GM21390 (cell line): ENCODE measurements at regions not wholly inside any gene's neighbourhood (a gene's known extent, or its start where the extent isn't known, plus 50 kb on each side); places are given as distances from the start of the nearest gene placed in this dataset.

Experiments used
- ATAC-seq: cut with Tn5 transposase; IDR thresholded peaks from one replicate; pipeline ENCODE4 v1.9.1; 2021; ENCODE audit not compliant: unreplicated experiment

DNA sequence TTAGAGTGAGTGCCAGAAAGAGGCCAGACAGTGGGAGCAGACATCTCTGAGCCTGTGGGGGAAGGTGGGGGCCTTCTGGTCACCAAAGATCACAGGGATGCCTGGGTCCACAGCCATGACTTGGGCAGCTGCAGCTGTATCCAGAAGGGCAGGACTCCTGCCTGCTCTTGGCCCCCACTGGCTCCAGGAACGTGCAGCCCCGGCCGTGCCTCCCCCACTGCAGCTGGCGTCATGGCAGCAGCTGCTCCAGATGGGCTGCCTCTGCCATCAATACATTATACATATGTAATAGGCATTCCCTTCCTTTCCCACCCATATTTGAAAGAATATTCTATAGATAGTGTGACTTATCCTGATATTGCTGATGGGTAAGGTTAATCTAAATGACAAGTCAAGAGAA is 195.5 kb upstream of the SNX19 start:
- no peak for ATAC-seq

DNA sequence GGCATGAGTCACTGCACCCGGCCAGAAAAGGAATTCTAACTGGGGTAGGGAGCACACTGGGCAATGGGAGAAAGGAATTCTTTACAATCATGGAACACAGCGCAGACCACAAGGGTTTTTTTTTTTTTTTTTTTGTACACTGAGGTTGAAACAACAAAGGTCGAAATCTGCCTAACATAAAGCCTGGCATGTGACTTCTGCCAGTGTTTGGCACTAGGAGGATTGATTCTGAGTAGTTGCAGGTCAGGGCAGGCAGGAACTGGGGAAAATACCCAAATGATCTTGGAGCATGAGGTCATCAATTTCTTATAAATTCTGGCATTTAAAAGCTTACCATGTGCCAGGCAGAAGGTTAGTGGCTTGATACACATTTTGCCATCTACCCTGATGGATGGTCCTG is 202.0 kb upstream of the SNX19 start:
- no peak for ATAC-seq

DNA sequence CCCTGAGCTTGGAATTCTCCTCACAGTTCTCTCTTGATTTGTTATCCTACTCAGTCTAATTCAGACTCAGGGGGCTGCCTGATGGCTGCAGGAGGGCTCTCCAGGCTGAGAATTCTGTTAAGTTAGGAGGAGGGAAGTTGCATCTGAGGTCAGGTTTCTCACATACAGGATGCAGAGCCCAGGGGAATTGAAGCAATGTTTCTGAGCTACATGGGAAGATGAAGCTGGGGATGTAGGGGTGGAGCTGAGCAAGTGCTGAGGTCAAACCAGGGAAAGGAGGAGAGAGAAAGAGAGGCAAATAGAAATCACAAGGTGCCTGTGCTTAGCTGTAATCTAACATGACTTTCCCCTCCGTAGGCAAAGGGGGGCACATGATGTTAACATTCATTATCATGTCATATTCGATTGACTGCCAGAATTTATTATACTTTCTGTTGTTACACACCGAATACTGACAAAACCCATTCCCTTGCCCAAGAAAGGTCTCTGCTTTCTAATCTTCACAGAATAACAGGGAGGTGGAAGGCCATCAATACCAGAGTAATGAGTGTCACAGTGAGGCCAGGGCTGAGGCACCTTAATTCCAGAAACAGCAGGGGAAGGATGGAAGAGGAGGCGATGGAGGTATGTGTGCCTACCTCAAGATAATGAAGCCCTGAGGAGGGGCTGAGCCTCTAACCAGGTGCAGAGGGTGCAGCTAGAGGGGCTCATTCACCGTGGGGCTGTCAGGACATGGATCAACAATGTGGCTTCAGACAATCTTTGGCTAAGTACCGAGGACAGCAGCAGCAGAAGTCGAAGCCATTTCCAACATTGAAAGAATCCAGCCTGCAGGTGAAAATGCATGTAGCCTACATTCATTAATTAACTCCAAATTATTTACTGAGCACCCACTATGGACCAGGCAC is 205.4 kb upstream of the SNX19 start:
- no peak for ATAC-seq

DNA sequence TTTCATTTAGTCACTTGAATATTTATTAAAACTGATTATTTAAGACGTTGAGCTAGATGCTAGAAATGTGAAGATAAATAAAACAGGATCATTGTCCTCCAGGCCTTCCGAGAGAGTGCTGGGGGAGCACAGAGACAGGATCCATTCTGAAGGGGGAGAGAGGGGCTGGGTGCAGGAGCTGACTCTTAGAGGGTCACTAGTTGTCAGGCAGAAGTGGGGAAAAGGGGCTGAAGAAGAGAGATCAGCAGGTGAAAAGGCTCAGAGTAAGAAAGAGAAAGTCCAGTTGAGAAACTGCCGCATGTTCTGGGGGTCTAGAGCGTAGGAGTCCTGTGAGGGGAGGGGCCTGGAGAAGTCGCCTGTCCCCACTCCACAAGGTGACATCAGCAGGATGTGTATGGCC is 206.2 kb upstream of the SNX19 start:
- no peak for ATAC-seq

DNA sequence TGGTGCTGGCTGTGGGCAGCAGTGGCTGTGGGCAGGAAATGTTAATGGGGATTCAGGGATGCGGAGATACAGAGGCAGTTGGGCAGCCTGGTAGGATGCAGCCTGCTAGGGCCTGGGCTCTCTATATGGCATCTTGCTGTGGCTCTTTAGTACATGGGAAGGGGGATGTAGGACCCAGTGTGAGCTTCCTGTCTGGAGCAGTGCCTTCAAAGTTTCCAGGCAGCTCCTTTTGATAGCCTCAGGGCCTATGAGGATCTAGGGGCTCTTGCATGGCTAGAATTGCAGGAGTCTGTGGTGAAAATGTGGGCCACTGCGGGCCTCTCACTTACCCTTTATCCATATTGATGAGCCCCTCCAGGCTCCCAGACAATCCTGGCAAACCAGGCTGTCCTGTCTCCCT is 213.2 kb upstream of the SNX19 start:
- ATAC-seq: no peak

DNA sequence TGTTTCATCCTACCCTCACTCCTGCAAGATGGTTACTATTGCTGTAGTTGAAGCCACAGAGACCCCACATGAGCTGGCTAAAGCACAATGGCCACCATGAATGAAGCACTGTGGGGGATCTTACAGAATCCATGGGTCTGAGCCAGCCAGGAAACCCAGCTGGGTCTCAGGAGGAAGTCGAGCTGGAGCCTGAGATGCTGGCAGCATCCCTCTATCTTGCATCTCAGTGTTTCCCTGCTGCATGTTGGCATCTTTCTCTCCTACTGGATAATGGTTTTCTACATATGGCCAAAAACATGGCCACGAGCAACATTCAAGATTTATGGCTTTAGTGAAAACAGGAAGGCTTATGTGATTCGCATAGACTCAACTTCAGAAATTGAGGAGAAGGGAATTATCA is 219.3 kb upstream of the SNX19 start:
- ATAC-seq: no peak

DNA sequence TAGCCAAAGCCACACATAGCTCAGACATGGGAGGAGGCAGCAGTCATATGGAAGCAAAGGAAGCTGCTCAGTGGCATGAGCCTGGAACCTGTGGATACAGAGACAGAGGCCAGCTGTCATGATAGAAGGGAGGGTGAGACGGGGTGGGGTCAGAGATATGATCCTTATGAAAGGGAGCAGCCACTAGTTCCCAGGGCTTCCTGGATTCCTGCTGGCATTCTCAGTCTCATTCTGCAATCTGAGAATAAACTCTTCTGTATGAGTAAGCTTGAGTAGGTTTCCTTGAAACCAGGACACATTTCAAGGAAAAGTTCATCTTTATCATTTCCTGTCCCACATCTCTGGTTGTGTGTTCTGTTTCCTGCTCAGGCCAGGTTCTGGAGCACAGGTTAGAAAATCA is 220.2 kb upstream of the SNX19 start:
- ATAC-seq: no peak

DNA sequence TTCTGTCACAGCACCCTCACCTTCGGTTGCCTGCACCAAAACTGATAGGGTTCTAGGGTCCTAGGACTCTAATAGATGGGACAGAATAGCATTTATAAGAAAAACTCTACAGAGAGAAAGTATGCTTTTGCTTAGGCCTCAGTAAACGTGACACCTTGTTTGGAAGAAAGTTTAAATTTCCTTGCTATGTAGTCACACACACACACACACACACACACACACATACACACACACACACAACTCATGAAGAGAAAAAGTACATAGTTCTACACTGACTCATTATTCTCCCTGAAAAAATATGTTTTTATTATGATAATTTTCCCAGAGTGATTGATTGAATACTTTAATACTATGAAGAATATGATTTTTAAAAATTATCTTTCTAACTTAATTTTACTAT is 220.8 kb upstream of the SNX19 start:
- ATAC-seq: no peak

DNA sequence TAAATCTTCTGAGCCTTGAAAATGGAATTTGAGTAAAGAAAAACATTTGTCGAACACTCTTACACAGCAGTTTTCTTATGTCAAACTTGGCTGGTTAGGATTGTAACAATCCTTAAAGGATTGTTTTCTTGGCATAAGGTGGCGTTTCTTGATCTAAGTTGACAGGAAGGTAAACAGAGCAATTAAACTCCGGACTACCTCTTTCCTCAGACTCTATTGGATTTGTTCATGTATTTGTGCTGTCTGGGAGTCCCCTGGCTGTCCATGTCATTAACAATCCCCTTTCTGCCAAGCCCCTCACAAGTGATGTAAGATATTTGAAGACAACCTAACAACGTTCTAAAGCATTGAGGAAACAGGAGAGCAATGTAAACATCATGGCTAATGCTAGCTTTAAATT is 222.5 kb upstream of the SNX19 start:
- no peak for ATAC-seq

DNA sequence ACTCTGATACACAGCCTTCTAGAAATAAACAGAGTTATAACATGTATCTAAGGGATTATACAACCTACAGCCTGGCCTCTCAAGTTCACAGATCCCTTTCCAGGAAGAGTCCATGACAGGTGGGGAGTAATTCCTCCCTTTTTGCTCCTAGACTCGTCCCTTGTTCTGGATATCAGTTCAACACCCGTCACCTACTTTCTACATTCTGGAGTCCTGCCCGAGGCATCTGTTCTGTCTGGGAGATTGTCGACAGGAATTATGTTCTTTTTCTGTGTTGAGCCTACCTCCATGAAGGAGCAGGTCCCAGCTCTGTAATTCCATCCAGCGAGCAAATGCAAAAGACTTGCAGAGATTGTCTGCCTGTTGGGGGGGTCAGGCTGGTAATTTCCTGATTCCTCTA is 224.6 kb upstream of the NTM start:
- ATAC-seq: no peak

DNA sequence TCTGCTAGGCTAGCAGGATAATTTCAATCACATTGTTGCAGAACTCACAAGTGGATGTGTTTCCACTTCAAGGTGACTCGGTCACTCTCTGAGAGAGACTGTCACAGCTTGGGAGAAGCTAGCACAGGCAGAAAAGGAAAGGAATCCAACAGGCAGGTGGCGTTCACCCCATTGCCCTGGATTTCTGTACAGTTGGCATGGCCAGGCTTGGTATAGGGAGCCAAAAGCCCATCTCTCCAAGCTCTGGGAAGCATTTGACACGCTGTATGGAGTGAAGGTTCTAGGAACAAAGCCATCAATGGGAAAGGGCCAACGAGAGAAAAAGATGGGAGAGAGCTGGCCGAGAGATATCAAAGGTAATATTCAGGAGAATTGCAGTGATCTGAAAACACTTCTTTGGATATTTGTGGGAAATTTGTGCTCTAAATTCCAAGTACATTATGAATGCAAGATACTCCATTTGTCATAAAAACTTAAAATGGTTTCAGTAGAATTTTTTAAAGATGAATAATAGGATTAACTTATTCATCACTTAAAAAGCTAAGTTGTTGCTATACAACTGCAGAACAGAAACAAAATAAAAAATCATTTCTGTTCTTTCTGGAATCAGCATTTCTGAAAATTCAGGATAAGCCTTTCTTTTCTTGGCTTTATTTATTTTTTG is 223.5 kb upstream of the NTM start:
- ATAC-seq: no peak

DNA sequence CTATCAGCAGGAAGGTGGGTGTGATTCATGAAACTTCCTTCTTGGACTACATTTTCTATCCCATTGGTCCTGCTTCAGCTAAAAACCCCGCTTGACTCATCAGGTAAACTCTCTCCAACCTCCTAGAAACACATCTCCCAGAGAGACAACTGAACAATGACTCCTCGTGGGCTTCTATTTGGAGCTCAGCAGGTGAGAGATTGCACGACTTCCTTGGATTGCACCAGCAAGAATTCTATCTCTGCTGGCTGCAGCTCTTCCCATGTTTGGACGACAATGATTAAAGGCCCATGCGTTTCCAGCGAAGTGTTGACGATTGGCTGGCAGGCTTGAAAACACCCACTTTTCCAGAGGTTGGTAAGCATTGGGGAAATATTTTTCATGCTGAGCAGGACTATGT is 216.1 kb upstream of the NTM start:
- ATAC-seq: no peak

DNA sequence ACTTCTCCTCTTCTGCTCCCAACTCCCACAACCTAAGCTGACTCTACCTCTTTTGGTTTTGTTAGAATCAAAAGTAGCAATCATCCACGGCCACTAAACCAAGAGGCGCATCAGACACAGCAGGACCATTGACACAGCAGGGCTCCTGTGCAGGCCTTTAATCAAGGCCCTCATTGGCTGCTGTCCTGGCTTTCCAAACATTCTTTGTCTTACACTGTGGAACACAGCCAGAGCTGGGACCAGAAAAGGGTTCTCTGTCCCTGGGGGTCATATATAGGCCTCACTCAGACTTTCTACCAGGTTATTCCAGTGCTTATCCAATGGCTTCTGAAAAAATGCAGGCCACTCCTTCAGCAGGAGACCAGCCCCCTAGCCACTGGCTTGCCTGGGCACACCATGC is 212.7 kb upstream of the NTM start:
- no peak for ATAC-seq

DNA sequence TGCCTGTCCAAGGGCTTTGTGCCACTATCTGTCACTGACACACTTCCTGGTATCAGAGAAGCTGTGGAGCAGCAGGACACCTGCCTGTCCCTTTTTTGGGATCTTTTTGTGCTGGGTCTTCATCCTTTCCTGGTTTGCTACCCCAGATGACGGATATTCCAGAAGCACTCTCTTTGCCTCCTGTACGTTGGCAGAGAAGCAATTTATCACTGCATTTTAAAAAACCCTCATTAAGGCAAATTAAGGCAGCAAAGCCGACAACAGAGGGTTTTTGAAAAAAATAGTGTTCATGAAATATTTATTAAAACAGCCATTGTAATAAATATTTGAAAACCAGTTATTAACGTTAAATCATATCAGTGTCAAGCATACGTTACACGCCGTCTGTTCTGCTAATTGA is 209.6 kb upstream of the NTM start:
- ATAC-seq: no peak

DNA sequence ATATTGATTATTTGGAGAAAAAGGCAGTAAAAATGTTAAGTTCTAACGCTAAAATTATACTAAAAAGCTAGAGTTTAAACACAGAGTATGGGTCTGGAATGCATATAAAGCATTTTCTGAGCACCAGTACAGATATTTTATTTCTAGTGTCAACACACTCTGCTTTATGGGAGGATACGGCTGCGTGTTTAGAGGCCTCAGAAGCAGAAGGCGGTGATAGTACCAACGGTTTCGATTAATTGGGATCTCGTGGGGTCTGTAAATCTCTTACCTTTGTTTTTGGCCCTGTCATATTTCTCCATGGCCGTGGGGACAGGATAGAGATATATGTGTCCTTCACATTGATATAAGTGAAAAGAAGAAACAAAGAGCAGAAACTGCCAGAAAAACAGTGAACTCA is 206.8 kb upstream of the NTM start:
- no peak for ATAC-seq

DNA sequence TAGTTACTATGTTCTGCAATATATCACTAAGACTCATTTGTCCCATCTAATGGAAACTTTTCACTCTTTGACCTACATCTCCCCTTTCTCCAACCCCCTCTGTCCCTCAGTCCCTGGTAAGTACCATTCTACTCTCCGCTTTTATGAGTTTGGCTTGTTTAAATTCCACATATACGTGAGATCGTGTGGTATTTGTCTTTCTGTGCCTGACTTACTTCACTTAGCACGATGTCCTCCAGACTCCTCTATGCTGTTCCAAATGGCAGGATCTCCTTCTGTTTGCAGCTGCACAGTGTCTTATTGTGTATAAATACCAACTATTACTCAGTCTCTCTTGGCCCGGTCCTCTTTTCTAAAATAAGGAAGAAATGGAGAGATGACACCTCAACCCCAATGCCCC is 205.4 kb upstream of the NTM start:
- ATAC-seq: no peak

DNA sequence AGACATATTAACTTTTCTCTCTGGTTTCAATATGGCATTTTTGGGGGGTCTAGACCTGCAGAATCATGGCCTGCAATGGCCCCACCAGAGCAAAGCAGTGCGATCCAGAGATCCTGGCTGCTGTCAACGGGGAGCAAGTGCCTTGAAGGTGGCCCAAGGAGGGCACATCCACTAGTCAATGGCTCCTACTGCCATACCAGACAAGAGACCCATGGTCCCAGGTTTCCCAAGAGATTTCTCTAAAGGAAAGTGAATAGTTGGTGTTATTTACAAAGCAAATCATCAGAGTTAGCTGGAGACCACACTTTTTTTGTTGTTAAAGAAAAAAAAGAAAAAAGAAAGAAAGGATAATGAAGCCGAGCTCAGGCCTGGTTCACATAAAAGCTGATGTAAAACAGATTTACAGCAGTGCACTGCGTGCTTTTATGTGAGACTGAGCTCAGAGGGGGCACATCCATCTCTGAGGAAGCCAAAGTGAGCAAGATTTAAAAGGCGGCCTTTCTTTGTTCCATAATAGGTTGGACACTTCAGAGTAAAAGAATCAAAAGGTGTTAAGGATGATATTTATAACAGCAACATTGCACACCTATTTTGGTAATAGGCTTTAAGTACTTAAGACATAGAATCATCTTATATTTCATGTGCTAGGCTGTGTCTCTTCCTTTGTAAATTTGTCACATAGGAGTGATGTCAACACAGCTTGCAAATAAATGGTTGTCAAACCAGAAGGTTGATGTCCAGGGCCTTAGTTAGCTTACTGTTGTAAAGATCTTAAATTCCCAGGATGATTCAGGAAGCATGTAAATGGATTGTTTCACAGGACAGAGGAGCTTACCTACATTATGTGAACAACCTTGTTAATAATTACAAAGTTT is 201.3 kb upstream of the NTM start:
- no peak for ATAC-seq

DNA sequence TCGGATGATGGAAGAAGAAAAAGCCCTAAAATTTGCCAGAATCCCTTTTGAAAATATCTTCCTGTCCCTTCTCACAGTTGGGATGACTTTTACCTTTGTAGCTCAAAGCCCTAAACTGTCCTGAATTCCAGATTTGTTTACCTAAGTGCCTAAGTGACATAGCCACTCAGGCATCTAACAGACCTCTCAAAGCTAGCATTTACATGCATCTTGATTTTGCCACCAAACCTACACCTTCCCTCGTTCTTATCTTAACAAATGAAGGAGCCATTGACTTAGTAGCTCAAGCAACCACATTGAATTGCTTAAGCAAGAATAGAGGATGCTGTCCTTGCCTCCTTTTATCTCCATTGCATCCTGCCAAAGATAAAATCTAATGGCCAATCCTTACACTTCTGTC is 198.4 kb upstream of the NTM start:
- no peak for ATAC-seq

DNA sequence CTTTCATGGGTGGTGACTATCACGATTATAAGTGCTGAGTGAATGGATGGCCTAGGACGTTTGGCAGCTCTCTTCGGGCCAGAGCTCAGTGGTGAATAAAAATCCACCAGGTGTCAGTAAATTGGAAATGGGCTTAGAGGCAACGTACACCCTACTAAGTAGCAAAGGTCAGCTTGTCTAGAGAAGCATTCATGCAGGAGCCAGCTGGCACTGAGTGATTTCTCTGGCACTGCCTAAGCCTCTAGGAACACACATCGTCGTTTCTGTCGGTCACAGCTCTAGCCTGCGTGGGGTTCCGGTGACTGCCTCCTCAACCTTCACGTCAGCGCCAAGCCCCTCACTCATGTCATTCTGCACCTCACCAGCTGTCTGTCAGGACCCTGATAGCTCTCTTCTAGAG is 192.4 kb upstream of the NTM start:
- ATAC-seq: no peak

DNA sequence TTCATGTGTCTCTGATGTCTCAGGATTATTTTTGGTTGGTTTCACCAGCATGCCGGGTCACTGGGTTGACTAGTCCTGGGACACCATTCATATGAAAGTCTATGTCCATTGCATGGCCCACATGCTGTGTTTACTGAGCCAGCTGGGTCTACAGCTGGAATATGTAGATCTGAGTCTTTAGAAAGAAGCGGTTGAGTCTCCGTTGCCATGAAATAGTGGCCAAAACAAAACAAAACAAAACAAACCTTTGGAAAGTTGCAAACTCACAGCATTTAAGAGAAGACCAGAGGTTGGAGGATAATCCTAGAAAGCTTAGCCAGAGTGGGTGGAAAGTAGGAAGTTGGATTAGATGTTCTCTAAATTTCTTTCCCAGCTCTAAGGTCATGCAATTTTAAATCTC is 191.8 kb upstream of the NTM start:
- ATAC-seq: no peak

DNA sequence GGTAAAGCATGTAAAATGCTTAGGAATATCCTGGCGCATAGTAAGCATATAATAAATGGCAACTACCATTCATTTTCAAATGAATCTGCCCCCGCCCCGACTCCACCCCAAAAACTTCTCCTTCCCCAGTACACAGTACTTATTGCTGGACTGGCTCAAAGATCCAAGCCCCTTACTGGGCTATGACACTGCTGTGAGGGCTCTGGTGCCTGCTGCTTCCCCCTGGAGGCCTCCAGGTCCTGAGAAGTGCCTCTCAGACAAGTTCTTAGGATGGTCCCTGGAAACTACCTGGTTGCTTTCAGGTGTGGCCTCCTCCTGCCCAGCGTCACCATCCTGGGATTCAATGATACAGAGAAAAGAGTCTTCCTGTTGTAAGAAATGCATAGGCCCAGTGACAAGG is 190.6 kb upstream of the NTM start:
- no peak for ATAC-seq

DNA sequence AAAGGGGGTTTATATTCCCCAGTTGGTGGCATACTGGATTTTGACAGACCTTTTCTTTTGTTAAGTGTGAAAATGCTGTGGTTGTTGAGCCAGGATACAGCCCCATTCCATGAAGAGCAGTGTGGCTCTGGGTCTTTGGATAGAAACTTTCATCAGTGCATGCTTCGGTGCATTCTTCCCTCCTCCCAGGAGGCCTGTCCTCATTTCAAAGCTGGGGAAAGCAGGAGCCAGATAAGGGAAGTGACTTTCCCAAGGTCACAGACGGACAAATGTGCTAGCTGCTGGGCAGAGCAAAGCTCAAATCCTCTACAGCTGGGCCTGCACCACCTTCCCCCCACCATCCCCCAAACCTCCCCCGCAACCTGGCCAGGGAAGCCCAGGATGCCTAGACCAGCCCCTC is 184.5 kb upstream of the NTM start:
- ATAC-seq: no peak
